ENCODE measurements at regions not wholly inside any gene's neighbourhood (a gene's known extent, or its start where the extent isn't known, plus 50 kb on each side); places are given as distances from the start of the nearest gene placed in this dataset.

DNA sequence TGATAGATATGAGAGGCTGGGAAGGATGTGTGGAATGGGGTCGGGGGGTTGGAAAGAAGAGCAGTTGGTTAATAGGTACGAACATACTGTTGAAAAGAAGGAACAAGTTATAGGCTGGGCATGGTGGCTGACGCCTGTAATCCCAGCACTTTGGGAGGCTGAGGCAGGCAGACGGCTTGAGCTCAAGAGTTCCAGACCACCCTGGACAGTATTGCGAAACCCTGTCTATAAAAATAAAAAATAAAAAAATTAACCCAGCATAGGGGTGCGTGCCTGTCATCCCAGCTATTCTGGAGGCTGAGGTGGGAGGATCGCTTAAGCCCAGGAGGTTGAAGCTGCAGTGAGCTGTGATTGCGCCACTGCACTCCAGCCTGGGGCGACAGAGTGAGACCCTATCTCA is 58.5 kb upstream of the NHSL2 start:
- TF ChIP-seq CTCF (IDR thresholded peaks at IDR 0.05) (no peak), POLR2A (IDR thresholded peaks at IDR 0.05) (no peak)

Data from sigmoid colon (tissue), 3 donors.